Endodermal cell (in vitro differentiated cells): ENCODE measurements at regions not wholly inside any gene's neighbourhood (a gene's known extent, or its start where the extent isn't known, plus 50 kb on each side); places are given as distances from the start of the nearest gene placed in this dataset.

Experiments used
- DNase-seq: peaks from one replicate; pipeline ENCODE4 v3.0.0-alpha.2; 2017
- H3K27ac ChIP-seq: 2 replicates; pipeline ENCODE4 v1.5.1; 2013; ENCODE audit warnings: mild to moderate bottlenecking, low read depth, low read length, moderate library complexity
- H3K27me3 ChIP-seq: 2 replicates; pipeline ENCODE4 v1.6.1; 2013; ENCODE audit warnings: mild to moderate bottlenecking, low read length, moderate library complexity; ENCODE audit not compliant: insufficient read depth, control insufficient read depth, poor library complexity, severe bottlenecking
- H3K36me3 ChIP-seq: 2 replicates; pipeline ENCODE4 v1.7.0; 2013; ENCODE audit warnings: mild to moderate bottlenecking, low read length, moderate library complexity; ENCODE audit not compliant: control insufficient read depth, insufficient read depth
- H3K4me1 ChIP-seq: one replicate; pipeline ENCODE4 v1.7.0; 2013; ENCODE audit warnings: low read length; ENCODE audit not compliant: control insufficient read depth, insufficient read depth
- H3K4me3 ChIP-seq: 2 replicates; pipeline ENCODE4 v1.5.1; 2013; ENCODE audit warnings: mild to moderate bottlenecking, low read length, moderate library complexity
- H3K9ac ChIP-seq: 2 replicates; pipeline ENCODE4 v1.6.1; 2013; ENCODE audit warnings: mild to moderate bottlenecking, low read length, moderate library complexity; ENCODE audit not compliant: poor library complexity, severe bottlenecking; ENCODE audit errors: extremely low read depth
- H3K9me3 ChIP-seq: 2 replicates; pipeline ENCODE4 v1.6.1; 2013; ENCODE audit warnings: mild to moderate bottlenecking, low read length, moderate library complexity; ENCODE audit not compliant: control insufficient read depth
- H3K27ac Mint-ChIP-seq: 2 replicates; pipeline ENCODE4 v1.8.0; 2020; ENCODE audit warnings: mixed read lengths
- H3K27me3 Mint-ChIP-seq: 2 replicates; pipeline ENCODE4 v1.8.0; 2021; ENCODE audit warnings: mild to moderate bottlenecking, mixed read lengths; ENCODE audit not compliant: insufficient read depth
- H3K36me3 Mint-ChIP-seq: 2 replicates; pipeline ENCODE4 v1.8.0; 2020; ENCODE audit warnings: low read depth, mixed read lengths
- H3K4me1 Mint-ChIP-seq: 2 replicates; pipeline ENCODE4 v1.8.0; 2020; ENCODE audit warnings: mixed read lengths
- H3K4me3 Mint-ChIP-seq: 2 replicates; pipeline ENCODE4 v1.8.0; 2020; ENCODE audit warnings: mild to moderate bottlenecking, moderate library complexity, mixed read lengths
- H3K9me3 Mint-ChIP-seq: 2 replicates; pipeline ENCODE4 v1.8.0; 2020; ENCODE audit warnings: mild to moderate bottlenecking, mixed read lengths
- WGBS, 2 experiments: methylation state at CpG; one replicate each; pipeline versions ENCODE4 v1.1.5 to v1.1.7; 2013; ENCODE audit warnings: missing lambda C conversion rate in 2 of 2, mixed read lengths in 1 of 2; ENCODE audit not compliant: insufficient coverage in 1 of 2, insufficient read length in 1 of 2; 5-methylcytosine and 5-hydroxymethylcytosine counted together
- TF ChIP-seq, protein P1 (sequence below): fragments of 200-600 bp; sonication (generic); conservative IDR thresholded peaks from 2 replicates; pipeline ENCODE4 v1.5.0; 2021; ENCODE audit warnings: antibody characterized with exemption, mild to moderate bottlenecking

DNA sequence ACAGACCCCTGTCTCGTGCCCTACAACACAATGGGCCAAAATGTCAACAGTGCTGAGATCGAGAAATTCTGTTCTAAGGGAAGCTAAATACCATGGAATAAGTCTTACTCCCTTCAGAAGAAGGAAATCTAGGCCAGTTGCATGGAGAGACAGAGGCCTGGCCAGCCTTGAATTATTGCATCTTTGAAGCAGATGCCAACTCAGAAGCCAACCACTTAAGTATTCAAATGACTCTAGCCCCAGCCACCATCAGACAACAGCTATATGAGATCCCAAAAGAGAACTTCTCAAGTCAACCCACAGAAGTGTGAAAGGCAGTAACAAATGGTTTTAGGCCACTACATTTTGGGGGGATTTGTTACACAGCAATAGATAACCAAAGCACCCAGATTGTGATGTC is 180.1 kb downstream of the ACTL7B start:
- H3K9me3 ChIP-seq = no peaks in the 10 kb centered on the region
- no peaks in the 10 kb centered on the region for H3K9me3 Mint-ChIP-seq
- H3K4me3 Mint-ChIP-seq = no peak overlapping the region
- H3K27me3 ChIP-seq = peaks cover 20% of the 10 kb centered on the region
- no peaks in the 10 kb centered on the region for H3K4me1 ChIP-seq
- H3K36me3 ChIP-seq = no peaks in the 10 kb centered on the region
- H3K36me3 Mint-ChIP-seq = no peaks in the 10 kb centered on the region
- no peak overlapping the region for H3K9ac ChIP-seq
- TF ChIP-seq, protein P1, sequence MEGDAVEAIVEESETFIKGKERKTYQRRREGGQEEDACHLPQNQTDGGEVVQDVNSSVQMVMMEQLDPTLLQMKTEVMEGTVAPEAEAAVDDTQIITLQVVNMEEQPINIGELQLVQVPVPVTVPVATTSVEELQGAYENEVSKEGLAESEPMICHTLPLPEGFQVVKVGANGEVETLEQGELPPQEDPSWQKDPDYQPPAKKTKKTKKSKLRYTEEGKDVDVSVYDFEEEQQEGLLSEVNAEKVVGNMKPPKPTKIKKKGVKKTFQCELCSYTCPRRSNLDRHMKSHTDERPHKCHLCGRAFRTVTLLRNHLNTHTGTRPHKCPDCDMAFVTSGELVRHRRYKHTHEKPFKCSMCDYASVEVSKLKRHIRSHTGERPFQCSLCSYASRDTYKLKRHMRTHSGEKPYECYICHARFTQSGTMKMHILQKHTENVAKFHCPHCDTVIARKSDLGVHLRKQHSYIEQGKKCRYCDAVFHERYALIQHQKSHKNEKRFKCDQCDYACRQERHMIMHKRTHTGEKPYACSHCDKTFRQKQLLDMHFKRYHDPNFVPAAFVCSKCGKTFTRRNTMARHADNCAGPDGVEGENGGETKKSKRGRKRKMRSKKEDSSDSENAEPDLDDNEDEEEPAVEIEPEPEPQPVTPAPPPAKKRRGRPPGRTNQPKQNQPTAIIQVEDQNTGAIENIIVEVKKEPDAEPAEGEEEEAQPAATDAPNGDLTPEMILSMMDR = no peak
- 94% methylated on average over 2 of the region's 2 CpGs; no CpG with 5 or more reads in 1 of the 2 experiments for WGBS, 2 experiments
- DNase-seq = no peak
- peaks cover 4% of the 10 kb centered on the region for H3K4me1 Mint-ChIP-seq
- no peak overlapping the region for H3K27ac ChIP-seq
- peaks cover 14% of the 10 kb centered on the region for H3K27me3 Mint-ChIP-seq
- no peak overlapping the region for H3K27ac Mint-ChIP-seq
- no peak overlapping the region for H3K4me3 ChIP-seq

- no peak overlapping the region for H3K9ac ChIP-seq
- 91 to 94% methylated on average over 6 of the region's 6 CpGs for WGBS, 2 experiments
- Mint-ChIP-seq H3K9me3 (no peaks in the 10 kb centered on the region), H3K4me3 (no peak overlapping the region), H3K27me3 (peaks cover 17% of the 10 kb centered on the region), H3K27ac (no peak overlapping the region), H3K4me1 (peaks cover 4% of the 10 kb centered on the region), H3K36me3 (no peaks in the 10 kb centered on the region)
- DNase-seq = no peak
- no peak overlapping the region for H3K27ac ChIP-seq
- H3K36me3 ChIP-seq = no peaks in the 10 kb centered on the region
- no peak overlapping the region for H3K4me3 ChIP-seq
- no peaks in the 10 kb centered on the region for H3K4me1 ChIP-seq
- H3K9me3 ChIP-seq = no peaks in the 10 kb centered on the region
- TF ChIP-seq, protein P1 = no peak
- H3K27me3 ChIP-seq = peaks cover 27% of the 10 kb centered on the region
Observed at GRCh38 chr9:108674766-108675530, 180.8 kb downstream of the ACTL7B start.

DNA sequence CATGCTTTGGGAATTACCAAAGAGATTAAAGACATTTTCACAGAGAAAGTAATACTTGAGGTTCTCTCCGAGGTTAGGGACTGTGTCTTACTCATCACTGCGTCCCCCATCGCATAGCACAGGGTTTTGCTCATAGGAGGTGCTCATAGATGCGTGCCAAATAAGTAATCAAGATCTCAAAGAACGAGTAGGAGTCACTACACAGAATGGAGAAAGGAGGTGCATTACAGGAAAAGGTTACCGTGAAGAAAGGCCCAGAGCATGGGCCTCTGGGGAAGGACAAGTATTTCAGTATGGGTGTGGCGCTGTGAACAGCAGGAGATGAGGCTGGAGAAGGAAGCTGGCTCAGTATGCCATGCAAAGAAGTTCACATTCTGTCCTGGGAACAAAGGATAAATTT is 182.4 kb downstream of the ACTL7B start:
- WGBS, 2 experiments = 91 to 92% methylated on average over 7 of the region's 7 CpGs
- DNase-seq = no peak
- H3K9ac ChIP-seq = no peak overlapping the region
- TF ChIP-seq, protein P1 = no peak
- H3K27ac Mint-ChIP-seq = no peak overlapping the region
- H3K36me3 ChIP-seq = no peaks in the 10 kb centered on the region
- peaks cover 27% of the 10 kb centered on the region for H3K27me3 ChIP-seq
- H3K36me3 Mint-ChIP-seq = no peaks in the 10 kb centered on the region
- no peak overlapping the region for H3K4me3 ChIP-seq
- H3K4me1 Mint-ChIP-seq = peaks cover 4% of the 10 kb centered on the region
- H3K27me3 Mint-ChIP-seq = peaks cover 17% of the 10 kb centered on the region
- no peak overlapping the region for H3K27ac ChIP-seq
- H3K9me3 ChIP-seq = no peaks in the 10 kb centered on the region
- H3K9me3 Mint-ChIP-seq = no peaks in the 10 kb centered on the region
- H3K4me3 Mint-ChIP-seq = no peak overlapping the region
- H3K4me1 ChIP-seq = no peaks in the 10 kb centered on the region
